Prostate gland (tissue), 2 donors: ENCODE measurements at regions not wholly inside any gene's neighbourhood (a gene's known extent, or its start where the extent isn't known, plus 50 kb on each side); places are given as distances from the start of the nearest gene placed in this dataset.

Experiments used
- CTCF ChIP-seq, 4 experiments: fragments of 200-600 bp in 2 of 4; fragments of 450-650 bp in 2 of 4; sonication (generic) in 2 of 4; IDR thresholded peaks; 1 replicate in 3 of 4; 2 replicates in 1 of 4; pipeline ENCODE4 v1.5.1; 2016 to 2019; ENCODE audit warnings: antibody characterized with exemption in 4 of 4, mild to moderate bottlenecking in 2 of 4, moderate library complexity in 2 of 4
- POLR2AphosphoS5 ChIP-seq: sonication (generic); formaldehyde crosslinking; IDR thresholded peaks from one replicate; pipeline ENCODE4 v1.6.1; 2017; ENCODE audit warnings: antibody characterized with exemption

- TF ChIP-seq POLR2AphosphoS5 (no peak), CTCF (IDR thresholded peaks at IDR 0.05) (no peak)
Measured at GRCh38 chr6:125477844-125478243, 176.1 kb upstream of the HDDC2 start.
